WTC11 (cell line): ENCODE measurements at regions not wholly inside any gene's neighbourhood (a gene's known extent, or its start where the extent isn't known, plus 50 kb on each side); places are given as distances from the start of the nearest gene placed in this dataset.

ENCODE experiments used
- ATAC-seq: fragments of 200-7000 bp; cut with Tn5 transposase; 2 replicates; pipeline ENCODE4 v1.10.0; 2021; ENCODE audit warnings: mild to moderate bottlenecking, moderate library complexity
- CTCF ChIA-PET: fragments of 300-600 bp; sonication (Branson Sonifier 250); formaldehyde crosslinking; loops from one replicate; lab custom pipeline; 2021; ENCODE audit warnings: antibody characterized with exemption; lab: Charles Lee
- POLR2A ChIA-PET: fragments of 350-600 bp; sonication (Branson Sonifier 250); formaldehyde crosslinking; loops from one replicate; lab custom pipeline; 2021; ENCODE audit warnings: antibody characterized with exemption; lab: Charles Lee
- DNase-seq: peaks from one replicate; pipeline ENCODE4 v3.0.0; 2021; ENCODE audit warnings: low spot score
- H3K27ac Mint-ChIP-seq: 2 replicates; pipeline ENCODE4 v1.8.0; 2021; ENCODE audit warnings: mixed read lengths
- H3K27me3 Mint-ChIP-seq: 2 replicates; pipeline ENCODE4 v1.8.0; 2021; ENCODE audit warnings: low read depth, mild to moderate bottlenecking, moderate library complexity, mixed read lengths
- H3K36me3 Mint-ChIP-seq: 2 replicates; pipeline ENCODE4 v1.8.0; 2021; ENCODE audit warnings: mixed read lengths
- H3K4me1 Mint-ChIP-seq: 2 replicates; pipeline ENCODE4 v1.8.0; 2022; ENCODE audit warnings: mixed read lengths
- H3K4me3 Mint-ChIP-seq: 2 replicates; pipeline ENCODE4 v1.8.0; 2021; ENCODE audit warnings: mild to moderate bottlenecking, moderate library complexity, mixed read lengths
- H3K9me3 Mint-ChIP-seq: 2 replicates; pipeline ENCODE4 v1.8.0; 2021; ENCODE audit warnings: mixed read lengths
- ATF6 ChIP-seq: sonication (generic); formaldehyde crosslinking; IDR thresholded peaks from 2 replicates; pipeline ENCODE4 v1.8.1; 2023; ENCODE audit warnings: mild to moderate bottlenecking, missing genetic modification reagents
- CREB1 ChIP-seq: sonication (generic); formaldehyde crosslinking; IDR thresholded peaks from 2 replicates; pipeline ENCODE4 v1.8.0; 2023; ENCODE audit warnings: mild to moderate bottlenecking, missing genetic modification reagents
- CREM ChIP-seq: sonication (generic); formaldehyde crosslinking; IDR thresholded peaks from 2 replicates; pipeline ENCODE4 v1.8.1; 2022; ENCODE audit warnings: mild to moderate bottlenecking, missing genetic modification reagents, moderate library complexity
- E2F4 ChIP-seq: sonication (generic); formaldehyde crosslinking; IDR thresholded peaks from 2 replicates; pipeline ENCODE4 v1.8.1; 2022; ENCODE audit warnings: low read depth, mild to moderate bottlenecking, moderate library complexity, missing genetic modification reagents, borderline replicate concordance
- FOXK1 ChIP-seq: sonication (generic); formaldehyde crosslinking; IDR thresholded peaks from 2 replicates; pipeline ENCODE4 v1.8.0; 2022; ENCODE audit warnings: mild to moderate bottlenecking, moderate library complexity, missing genetic modification reagents
- GABPB1 ChIP-seq: sonication (generic); formaldehyde crosslinking; IDR thresholded peaks from 2 replicates; pipeline ENCODE4 v1.8.1; 2023; ENCODE audit warnings: mild to moderate bottlenecking, missing genetic modification reagents
- IRF2 ChIP-seq: sonication (generic); formaldehyde crosslinking; IDR thresholded peaks from 2 replicates; pipeline ENCODE4 v1.8.0; 2022; ENCODE audit warnings: low read depth, missing genetic modification reagents, borderline replicate concordance
- MYBL2 ChIP-seq: sonication (generic); formaldehyde crosslinking; IDR thresholded peaks from 2 replicates; pipeline ENCODE4 v1.8.1; 2023; ENCODE audit warnings: mild to moderate bottlenecking, moderate library complexity, missing genetic modification reagents
- NR1H2 ChIP-seq: sonication (generic); formaldehyde crosslinking; IDR thresholded peaks from 2 replicates; pipeline ENCODE4 v1.9.0; 2021; ENCODE audit warnings: mild to moderate bottlenecking, moderate library complexity, missing genetic modification reagents
- PRRX2 ChIP-seq: fragments of 250-450 bp; sonication (Bioruptor Pico); IDR thresholded peaks from 2 replicates; pipeline ENCODE4 v1.8.0; 2021; ENCODE audit warnings: mild to moderate bottlenecking
- SMAD3 ChIP-seq: sonication (generic); formaldehyde crosslinking; IDR thresholded peaks from 2 replicates; pipeline ENCODE4 v1.8.0; 2022; ENCODE audit warnings: missing genetic modification reagents, mild to moderate bottlenecking, borderline replicate concordance
- ZBTB21 ChIP-seq: sonication (generic); formaldehyde crosslinking; IDR thresholded peaks from 2 replicates; pipeline ENCODE4 v1.8.1; 2023; ENCODE audit warnings: mild to moderate bottlenecking, missing genetic modification reagents, borderline replicate concordance
- ZNF232 ChIP-seq: sonication (generic); formaldehyde crosslinking; IDR thresholded peaks from 2 replicates; pipeline ENCODE4 v1.8.0; 2022; ENCODE audit warnings: mild to moderate bottlenecking, missing genetic modification reagents
- ZNF416 ChIP-seq: fragments of 250-450 bp; sonication (Bioruptor Pico); IDR thresholded peaks from 2 replicates; pipeline ENCODE4 v1.9.0; 2021; ENCODE audit warnings: mild to moderate bottlenecking, inconsistent platforms
- ZNF532 ChIP-seq: fragments of 250-450 bp; sonication (Bioruptor Pico); IDR thresholded peaks from 2 replicates; pipeline ENCODE4 v1.9.0; 2021; ENCODE audit warnings: mild to moderate bottlenecking, borderline replicate concordance
- TF ChIP-seq, protein P1 (sequence below): sonication (generic); formaldehyde crosslinking; IDR thresholded peaks from 2 replicates; pipeline ENCODE4 v1.8.0; 2022; ENCODE audit warnings: mild to moderate bottlenecking, missing genetic modification reagents
- TF ChIP-seq, protein P2 (sequence below): sonication (generic); formaldehyde crosslinking; IDR thresholded peaks from 2 replicates; pipeline ENCODE4 v1.8.1; 2023; ENCODE audit warnings: mild to moderate bottlenecking, missing genetic modification reagents, moderate library complexity
- TF ChIP-seq, protein P3 (sequence below): sonication (generic); formaldehyde crosslinking; conservative IDR thresholded peaks from 2 replicates; pipeline ENCODE4 v1.8.1; 2023; ENCODE audit warnings: mild to moderate bottlenecking, low read depth, missing genetic modification reagents, moderate library complexity
- TF ChIP-seq, protein P4 (sequence below): sonication (generic); formaldehyde crosslinking; IDR thresholded peaks from 2 replicates; pipeline ENCODE4 v1.8.0; 2022; ENCODE audit warnings: missing genetic modification reagents

DNA sequence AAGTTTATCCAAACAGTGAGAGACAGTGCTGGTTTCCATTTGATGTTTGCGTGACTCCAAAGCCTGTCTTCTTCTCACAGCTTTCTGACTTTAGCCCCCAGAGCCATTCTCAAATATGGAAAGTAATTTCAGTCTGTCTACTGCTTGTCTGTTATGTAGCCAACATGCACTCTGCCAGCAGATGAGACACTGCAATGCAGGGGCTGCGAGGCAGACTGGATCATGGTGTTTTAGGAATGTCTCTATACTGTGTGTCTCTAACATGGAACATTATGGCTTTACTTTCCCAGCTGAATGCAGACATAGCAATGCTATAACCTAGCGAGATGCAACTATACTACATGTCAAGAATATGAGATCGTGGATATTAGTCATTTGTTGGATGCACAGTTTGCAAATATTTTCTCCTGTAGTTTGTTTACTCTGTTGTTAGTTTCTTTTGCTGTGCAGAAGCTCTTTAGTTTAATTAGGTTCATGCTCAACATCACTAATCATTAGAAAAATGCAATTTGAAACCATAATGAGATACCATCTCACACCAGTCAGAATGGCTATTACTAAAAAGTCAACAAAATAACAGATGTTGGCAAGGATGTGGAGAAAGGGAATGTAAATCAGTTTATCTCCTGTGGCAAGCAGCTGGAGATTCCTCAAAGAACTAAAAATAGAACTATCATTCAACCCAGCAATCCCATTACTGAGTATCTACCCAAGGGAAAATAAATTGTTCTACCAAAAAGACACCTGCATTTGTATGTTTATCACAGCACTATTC, 235.8 kb upstream of the TMTC1 start:
- Mint-ChIP-seq H3K27ac (no peak overlapping the region), H3K27me3 (no peaks in the 10 kb centered on the region), H3K9me3 (peaks cover 29% of the 10 kb centered on the region), H3K4me3 (no peak overlapping the region), H3K36me3 (peaks cover 21% of the 10 kb centered on the region), H3K4me1 (no peaks in the 10 kb centered on the region)
- no peak for TF ChIP-seq CREB1 (CRISPR knock-in tag)
- TF ChIP-seq, protein P1, sequence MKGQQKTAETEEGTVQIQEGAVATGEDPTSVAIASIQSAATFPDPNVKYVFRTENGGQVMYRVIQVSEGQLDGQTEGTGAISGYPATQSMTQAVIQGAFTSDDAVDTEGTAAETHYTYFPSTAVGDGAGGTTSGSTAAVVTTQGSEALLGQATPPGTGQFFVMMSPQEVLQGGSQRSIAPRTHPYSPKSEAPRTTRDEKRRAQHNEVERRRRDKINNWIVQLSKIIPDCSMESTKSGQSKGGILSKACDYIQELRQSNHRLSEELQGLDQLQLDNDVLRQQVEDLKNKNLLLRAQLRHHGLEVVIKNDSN: no peak
- TF ChIP-seq, protein P2, sequence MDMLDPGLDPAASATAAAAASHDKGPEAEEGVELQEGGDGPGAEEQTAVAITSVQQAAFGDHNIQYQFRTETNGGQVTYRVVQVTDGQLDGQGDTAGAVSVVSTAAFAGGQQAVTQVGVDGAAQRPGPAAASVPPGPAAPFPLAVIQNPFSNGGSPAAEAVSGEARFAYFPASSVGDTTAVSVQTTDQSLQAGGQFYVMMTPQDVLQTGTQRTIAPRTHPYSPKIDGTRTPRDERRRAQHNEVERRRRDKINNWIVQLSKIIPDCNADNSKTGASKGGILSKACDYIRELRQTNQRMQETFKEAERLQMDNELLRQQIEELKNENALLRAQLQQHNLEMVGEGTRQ: no peak
- no peak for TF ChIP-seq SMAD3
- no peak for TF ChIP-seq E2F4 (CRISPR knock-in tag)
- TF ChIP-seq ZNF532 (CRISPR knock-in tag): no peak
- TF ChIP-seq ZNF416 (CRISPR knock-in tag): no peak
- no peak for TF ChIP-seq PRRX2
- TF ChIP-seq ZNF232 (CRISPR knock-in tag): no peak
- no peak for TF ChIP-seq ZBTB21 (CRISPR knock-in tag)
- no peak for TF ChIP-seq ATF6 (CRISPR knock-in tag)
- TF ChIP-seq CREM (CRISPR knock-in tag): no peak
- no peak for TF ChIP-seq MYBL2 (CRISPR knock-in tag)
- TF ChIP-seq IRF2 (CRISPR knock-in tag): no peak
- TF ChIP-seq GABPB1 (CRISPR knock-in tag): no peak
- TF ChIP-seq NR1H2 (CRISPR knock-in tag): no peak
- TF ChIP-seq, protein P3, sequence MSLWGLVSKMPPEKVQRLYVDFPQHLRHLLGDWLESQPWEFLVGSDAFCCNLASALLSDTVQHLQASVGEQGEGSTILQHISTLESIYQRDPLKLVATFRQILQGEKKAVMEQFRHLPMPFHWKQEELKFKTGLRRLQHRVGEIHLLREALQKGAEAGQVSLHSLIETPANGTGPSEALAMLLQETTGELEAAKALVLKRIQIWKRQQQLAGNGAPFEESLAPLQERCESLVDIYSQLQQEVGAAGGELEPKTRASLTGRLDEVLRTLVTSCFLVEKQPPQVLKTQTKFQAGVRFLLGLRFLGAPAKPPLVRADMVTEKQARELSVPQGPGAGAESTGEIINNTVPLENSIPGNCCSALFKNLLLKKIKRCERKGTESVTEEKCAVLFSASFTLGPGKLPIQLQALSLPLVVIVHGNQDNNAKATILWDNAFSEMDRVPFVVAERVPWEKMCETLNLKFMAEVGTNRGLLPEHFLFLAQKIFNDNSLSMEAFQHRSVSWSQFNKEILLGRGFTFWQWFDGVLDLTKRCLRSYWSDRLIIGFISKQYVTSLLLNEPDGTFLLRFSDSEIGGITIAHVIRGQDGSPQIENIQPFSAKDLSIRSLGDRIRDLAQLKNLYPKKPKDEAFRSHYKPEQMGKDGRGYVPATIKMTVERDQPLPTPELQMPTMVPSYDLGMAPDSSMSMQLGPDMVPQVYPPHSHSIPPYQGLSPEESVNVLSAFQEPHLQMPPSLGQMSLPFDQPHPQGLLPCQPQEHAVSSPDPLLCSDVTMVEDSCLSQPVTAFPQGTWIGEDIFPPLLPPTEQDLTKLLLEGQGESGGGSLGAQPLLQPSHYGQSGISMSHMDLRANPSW (CRISPR knock-in tag): no peak
- TF ChIP-seq, protein P4, sequence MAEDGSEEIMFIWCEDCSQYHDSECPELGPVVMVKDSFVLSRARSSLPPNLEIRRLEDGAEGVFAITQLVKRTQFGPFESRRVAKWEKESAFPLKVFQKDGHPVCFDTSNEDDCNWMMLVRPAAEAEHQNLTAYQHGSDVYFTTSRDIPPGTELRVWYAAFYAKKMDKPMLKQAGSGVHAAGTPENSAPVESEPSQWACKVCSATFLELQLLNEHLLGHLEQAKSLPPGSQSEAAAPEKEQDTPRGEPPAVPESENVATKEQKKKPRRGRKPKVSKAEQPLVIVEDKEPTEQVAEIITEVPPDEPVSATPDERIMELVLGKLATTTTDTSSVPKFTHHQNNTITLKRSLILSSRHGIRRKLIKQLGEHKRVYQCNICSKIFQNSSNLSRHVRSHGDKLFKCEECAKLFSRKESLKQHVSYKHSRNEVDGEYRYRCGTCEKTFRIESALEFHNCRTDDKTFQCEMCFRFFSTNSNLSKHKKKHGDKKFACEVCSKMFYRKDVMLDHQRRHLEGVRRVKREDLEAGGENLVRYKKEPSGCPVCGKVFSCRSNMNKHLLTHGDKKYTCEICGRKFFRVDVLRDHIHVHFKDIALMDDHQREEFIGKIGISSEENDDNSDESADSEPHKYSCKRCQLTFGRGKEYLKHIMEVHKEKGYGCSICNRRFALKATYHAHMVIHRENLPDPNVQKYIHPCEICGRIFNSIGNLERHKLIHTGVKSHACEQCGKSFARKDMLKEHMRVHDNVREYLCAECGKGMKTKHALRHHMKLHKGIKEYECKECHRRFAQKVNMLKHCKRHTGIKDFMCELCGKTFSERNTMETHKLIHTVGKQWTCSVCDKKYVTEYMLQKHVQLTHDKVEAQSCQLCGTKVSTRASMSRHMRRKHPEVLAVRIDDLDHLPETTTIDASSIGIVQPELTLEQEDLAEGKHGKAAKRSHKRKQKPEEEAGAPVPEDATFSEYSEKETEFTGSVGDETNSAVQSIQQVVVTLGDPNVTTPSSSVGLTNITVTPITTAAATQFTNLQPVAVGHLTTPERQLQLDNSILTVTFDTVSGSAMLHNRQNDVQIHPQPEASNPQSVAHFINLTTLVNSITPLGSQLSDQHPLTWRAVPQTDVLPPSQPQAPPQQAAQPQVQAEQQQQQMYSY (CRISPR knock-in tag): no peak
- no peak for TF ChIP-seq FOXK1 (CRISPR knock-in tag)
- DNase-seq (no peak), ATAC-seq (no peak)
- ChIA-PET CTCF (no interaction called here), POLR2A (no interaction called here)
